Psoas muscle (tissue), 7 donors: ENCODE measurements at regions not wholly inside any gene's neighbourhood (a gene's known extent, or its start where the extent isn't known, plus 50 kb on each side); places are given as distances from the start of the nearest gene placed in this dataset.
"Not testable (repeated sequence)": the region's sequence is repeated elsewhere in the genome, so short reads cannot be mapped to it uniquely, and the experiment has no call there.

Experiments used
- ATAC-seq, 4 donors: fragments of 200-7000 bp; cut with Tn5 transposase; one replicate each; pipeline ENCODE4 v1.9.1; 2020; ENCODE audit warnings: moderate library complexity in 3 of 4, mild to moderate bottlenecking in 2 of 4
- DNase-seq, 2 donors: peaks; one replicate each; pipeline ENCODE4 v3.0.0-alpha.2; 2020
- H3K27ac ChIP-seq: fragments of 200-600 bp; one replicate; pipeline ENCODE4 v1.8.0; 2022
- H3K27me3 ChIP-seq, 3 donors: fragments of 200-600 bp in 1 of 3; one replicate each; pipeline versions ENCODE4 v1.6.1 to v1.8.0; 2013 to 2022; ENCODE audit warnings: low read length in 2 of 3, mild to moderate bottlenecking in 2 of 3, moderate library complexity in 1 of 3; ENCODE audit not compliant: insufficient read depth in 3 of 3
- H3K36me3 ChIP-seq, 2 donors: fragments of 200-600 bp in 1 of 2; one replicate each; pipeline versions ENCODE4 v1.6.1 to v1.8.0; 2013 to 2022; ENCODE audit warnings: low read depth in 1 of 2, mild to moderate bottlenecking in 1 of 2, moderate library complexity in 1 of 2; ENCODE audit not compliant: insufficient read depth in 1 of 2
- H3K4me1 ChIP-seq: fragments of 200-600 bp; one replicate; pipeline ENCODE4 v1.8.0; 2022
- H3K4me3 ChIP-seq: fragments of 200-600 bp; one replicate; pipeline ENCODE4 v1.8.0; 2022; ENCODE audit warnings: mild to moderate bottlenecking
- H3K9me3 ChIP-seq: fragments of 200-600 bp; one replicate; pipeline ENCODE4 v1.8.0; 2022
- WGBS, 3 donors: extraction: QIAGEN DNeasy Blood & Tissue Kit; methylation state at CpG; one replicate each; pipeline versions ENCODE4 v1.1.6 to v1.1.7; 2013; 5-methylcytosine and 5-hydroxymethylcytosine counted together
- intact Hi-C, 2 donors: fragments of 100-400 bp; cut with DNase I; formaldehyde crosslinking; loops; one replicate each; pipeline versions ENCODE4 v1.11.0 to v1.14.2; 2022
- TF ChIP-seq, protein P1 (sequence below): fragments of 200-600 bp; IDR thresholded peaks from one replicate; pipeline ENCODE4 v1.8.0; 2022; ENCODE audit warnings: antibody characterized with exemption
- donor health status: healthy with polysubstance abuse.
- donor health status: DM: no; HTN: no; CAD: no; lungs with moderate emphysema.
- donor health status: Bipolar disorder and iron deficiency.
- donor health status: healthy.
- donor health status: DM: yes; HTN: yes; CAD: no.
- donor health status: DM: no; HTN: no; CAD: no.
- donor health status: DM: yes; HTN: yes; CAD: no.

DNA sequence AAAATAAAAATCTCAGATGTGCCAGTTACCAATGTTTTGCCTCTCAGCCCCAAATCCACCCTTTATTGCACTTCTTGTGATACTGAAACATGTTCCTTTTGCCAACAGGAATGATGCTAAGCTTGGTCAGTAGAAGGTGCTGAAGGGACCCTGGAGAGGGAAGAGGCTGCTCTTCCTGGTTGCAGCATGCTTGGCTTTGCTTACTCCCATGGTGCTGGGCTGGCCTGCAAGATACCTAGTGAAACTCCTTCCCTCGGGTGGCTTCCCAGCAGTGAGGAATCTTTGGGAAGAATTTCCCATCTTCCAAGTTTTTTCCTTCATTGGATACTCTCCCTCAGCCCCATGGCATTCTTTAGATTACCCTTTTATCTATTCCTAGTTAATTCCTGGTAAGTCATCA is 151.8 kb upstream of the TGFBR2 start:
- Histone ChIP-seq H3K4me3 (no peak overlapping the region), H3K27me3 (no peaks in the 10 kb centered on the region), H3K36me3 (no peaks in the 10 kb centered on the region), H3K9me3 (no peaks in the 10 kb centered on the region), H3K27ac (no peak overlapping the region), H3K4me1 (no peaks in the 10 kb centered on the region)
- intact Hi-C loops = no loop called here
- ATAC-seq = no peak
- TF ChIP-seq, protein P1, sequence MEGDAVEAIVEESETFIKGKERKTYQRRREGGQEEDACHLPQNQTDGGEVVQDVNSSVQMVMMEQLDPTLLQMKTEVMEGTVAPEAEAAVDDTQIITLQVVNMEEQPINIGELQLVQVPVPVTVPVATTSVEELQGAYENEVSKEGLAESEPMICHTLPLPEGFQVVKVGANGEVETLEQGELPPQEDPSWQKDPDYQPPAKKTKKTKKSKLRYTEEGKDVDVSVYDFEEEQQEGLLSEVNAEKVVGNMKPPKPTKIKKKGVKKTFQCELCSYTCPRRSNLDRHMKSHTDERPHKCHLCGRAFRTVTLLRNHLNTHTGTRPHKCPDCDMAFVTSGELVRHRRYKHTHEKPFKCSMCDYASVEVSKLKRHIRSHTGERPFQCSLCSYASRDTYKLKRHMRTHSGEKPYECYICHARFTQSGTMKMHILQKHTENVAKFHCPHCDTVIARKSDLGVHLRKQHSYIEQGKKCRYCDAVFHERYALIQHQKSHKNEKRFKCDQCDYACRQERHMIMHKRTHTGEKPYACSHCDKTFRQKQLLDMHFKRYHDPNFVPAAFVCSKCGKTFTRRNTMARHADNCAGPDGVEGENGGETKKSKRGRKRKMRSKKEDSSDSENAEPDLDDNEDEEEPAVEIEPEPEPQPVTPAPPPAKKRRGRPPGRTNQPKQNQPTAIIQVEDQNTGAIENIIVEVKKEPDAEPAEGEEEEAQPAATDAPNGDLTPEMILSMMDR = no peak
- WGBS, 3 donors = 80 to 95% (median 90%) methylated on average over 1 of the region's 1 CpG
- peak in 1 of 2 donors; percentile 50 for DNase-seq

DNA sequence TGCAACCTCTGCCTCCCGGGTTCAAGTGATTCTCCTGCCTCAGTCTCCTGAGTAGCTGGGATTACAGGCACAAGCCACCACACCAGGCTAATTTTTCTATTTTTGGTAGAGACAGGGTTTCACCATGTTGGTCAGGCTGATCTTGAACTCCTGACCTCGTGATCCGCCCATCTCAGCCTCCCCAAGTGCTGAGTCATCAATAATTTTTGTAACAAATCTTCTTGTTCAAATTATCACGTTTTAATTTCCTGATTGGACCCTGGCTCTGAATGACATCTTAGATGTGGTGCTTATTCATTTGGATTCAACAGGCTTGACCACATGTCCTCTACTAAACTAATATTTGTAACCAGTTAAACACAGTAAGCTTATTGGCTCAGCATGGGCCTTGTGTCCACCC is 151.3 kb upstream of the TGFBR2 start:
- intact Hi-C loops, H3K4me3 ChIP-seq, H3K4me1 ChIP-seq, H3K9me3 ChIP-seq, ATAC-seq, H3K36me3 ChIP-seq, H3K27ac ChIP-seq, DNase-seq, H3K27me3 ChIP-seq: not testable (repeated sequence)
- 79 to 87% (median 85%) methylated on average over 4 of the region's 4 CpGs for WGBS, 3 donors

DNA sequence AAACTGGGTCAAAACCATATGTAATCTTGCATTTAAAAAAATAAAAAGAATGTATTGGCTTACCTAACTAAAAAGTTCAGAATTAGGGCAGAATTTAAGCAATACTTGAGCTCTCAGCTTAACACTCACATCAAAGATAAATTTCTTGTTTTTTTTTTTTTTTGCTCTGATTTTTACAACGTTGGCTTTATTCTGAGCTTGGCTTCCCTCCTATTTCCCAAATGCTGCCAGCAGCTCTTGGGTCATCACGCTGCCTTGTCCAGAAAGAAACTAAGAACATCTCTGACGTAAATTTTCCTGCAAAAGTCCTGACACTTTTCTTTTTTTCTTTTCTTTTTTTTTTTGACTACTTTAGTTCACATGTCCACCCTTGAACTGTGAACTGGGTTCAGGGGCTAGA is 150.6 kb upstream of the TGFBR2 start:
- 46 to 64% (median 49%) methylated on average over 3 of the region's 3 CpGs for WGBS, 3 donors
- DNase-seq (peak; percentile 44 to 58), ATAC-seq (peak in 3 of 4 donors; percentile 30 to 65 (median 45))
- H3K4me3 ChIP-seq = no peak overlapping the region
- no peak overlapping the region for H3K27ac ChIP-seq
- TF ChIP-seq, protein P1 = no peak
- H3K27me3 ChIP-seq = no peaks in the 10 kb centered on the region
- intact Hi-C loops = no loop called here
- H3K9me3 ChIP-seq = no peaks in the 10 kb centered on the region
- H3K4me1 ChIP-seq = no peaks in the 10 kb centered on the region
- H3K36me3 ChIP-seq = no peaks in the 10 kb centered on the region

DNA sequence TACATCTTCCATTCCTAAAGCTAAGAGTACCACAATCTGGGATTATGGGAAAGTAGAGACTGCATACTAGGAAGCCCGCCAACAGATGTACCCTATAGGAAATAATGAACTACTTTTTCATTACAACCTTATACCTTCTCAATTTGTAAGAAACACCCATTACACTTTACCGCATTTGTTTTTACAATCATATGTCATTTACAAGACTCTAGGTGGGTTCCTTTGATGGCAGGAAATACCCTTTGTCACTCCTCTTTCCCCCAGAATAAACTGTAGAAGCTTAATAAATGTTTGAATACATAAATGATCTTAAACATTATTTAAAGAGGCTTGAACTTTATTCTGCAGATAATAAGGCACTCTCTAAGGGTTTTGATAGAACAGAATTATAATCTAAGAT is 150.1 kb upstream of the TGFBR2 start:
- no peak for DNase-seq
- intact Hi-C loops = no loop called here
- Histone ChIP-seq H3K27me3 (peaks cover 0 to 2% (median 0%) of the 10 kb centered on the region in 3 donors), H3K36me3 (no peaks in the 10 kb centered on the region), H3K27ac (no peak overlapping the region), H3K4me1 (no peaks in the 10 kb centered on the region), H3K9me3 (no peaks in the 10 kb centered on the region), H3K4me3 (no peak overlapping the region)
- TF ChIP-seq, protein P1 = no peak
- 90 to 95% (median 92%) methylated on average over 2 of the region's 2 CpGs for WGBS, 3 donors
- ATAC-seq = peak in 1 of 4 donors; percentile 26

DNA sequence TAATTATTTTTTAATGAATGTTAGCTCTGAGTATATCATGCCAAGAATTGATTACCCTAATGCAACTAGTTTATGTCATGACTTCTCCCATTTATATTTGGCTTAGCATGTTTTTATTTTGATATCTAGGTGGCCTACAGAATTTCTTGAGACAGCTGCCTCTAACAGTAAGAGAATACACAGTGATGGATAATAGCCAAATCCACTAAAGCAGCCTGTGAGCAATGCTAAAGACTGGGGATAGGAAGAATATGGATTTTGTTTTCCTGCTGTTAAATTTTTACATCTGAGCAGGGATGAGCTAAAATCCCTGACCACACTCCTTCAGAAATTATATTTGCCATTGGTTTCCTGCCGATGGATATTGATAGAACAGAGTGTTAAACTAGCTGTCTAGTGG is 149.3 kb upstream of the TGFBR2 start:
- DNase-seq (no peak), ATAC-seq (no peak)
- intact Hi-C loops = no loop called here
- 79 to 86% (median 82%) methylated on average over 1 of the region's 1 CpG for WGBS, 3 donors
- H3K36me3 ChIP-seq = no peaks in the 10 kb centered on the region
- no peak overlapping the region for H3K27ac ChIP-seq
- TF ChIP-seq, protein P1 = no peak
- H3K4me1 ChIP-seq = no peaks in the 10 kb centered on the region
- no peaks in the 10 kb centered on the region for H3K9me3 ChIP-seq
- H3K4me3 ChIP-seq = no peak overlapping the region
- peaks cover 0 to 2% (median 0%) of the 10 kb centered on the region in 3 donors for H3K27me3 ChIP-seq
